H1 (cell line): ENCODE measurements at regions not wholly inside any gene's neighbourhood (a gene's known extent, or its start where the extent isn't known, plus 50 kb on each side); places are given as distances from the start of the nearest gene placed in this dataset.

ENCODE experiments used
- CTCF ChIA-PET: fragments of 300-600 bp; sonication (Branson Sonifier 250); formaldehyde crosslinking; loops from one replicate; lab custom pipeline; 2021; ENCODE audit not compliant: partially characterized antibody; lab: Charles Lee
- POLR2A ChIA-PET: fragments of 300-600 bp; sonication (Branson Sonifier 250); formaldehyde crosslinking; loops from one replicate; lab custom pipeline; 2021; ENCODE audit warnings: inconsistent platforms; ENCODE audit not compliant: partially characterized antibody; lab: Charles Lee
- DNase-seq, 2 experiments: peaks; one replicate each; pipeline versions ENCODE4 v3.0.0 to v3.0.0-alpha.2; 2010 to 2022; ENCODE audit warnings: low spot score in 2 of 2, low read depth in 1 of 2, mixed read lengths in 1 of 2
- FAIRE-seq: peaks from 2 replicates; lab custom pipeline; 2011; peaks lifted over from hg19 to GRCh38; lab: Jason Lieb, UNC
- H2AFZ ChIP-seq: 2 replicates; pipeline ENCODE4 v1.8.1; 2012; ENCODE audit warnings: low read length, inconsistent platforms
- H2AK5ac ChIP-seq: 2 replicates; pipeline ENCODE4 v1.6.1; 2013; ENCODE audit warnings: low read depth, low read length
- H2BK120ac ChIP-seq: replicated peaks from 2 replicates; pipeline ENCODE3; 2013; ENCODE audit warnings: low read depth, low read length, inconsistent platforms
- H2BK12ac ChIP-seq: 2 replicates; pipeline ENCODE4 v1.6.1; 2013; ENCODE audit warnings: low read depth, low read length
- H2BK15ac ChIP-seq: 2 replicates; pipeline ENCODE4 v1.6.1; 2013; ENCODE audit warnings: low read length
- H2BK20ac ChIP-seq: 2 replicates; pipeline ENCODE4 v1.6.1; 2013; ENCODE audit warnings: low read length
- H2BK5ac ChIP-seq: 2 replicates; pipeline ENCODE4 v1.6.1; 2013; ENCODE audit warnings: low read depth, low read length
- H3K14ac ChIP-seq: 2 replicates; pipeline ENCODE4 v1.6.1; 2013; ENCODE audit warnings: inconsistent platforms; ENCODE audit not compliant: insufficient read length
- H3K18ac ChIP-seq: 2 replicates; pipeline ENCODE4 v1.6.1; 2013; ENCODE audit warnings: low read length; ENCODE audit errors: extremely low read depth
- H3K23ac ChIP-seq: 2 replicates; pipeline ENCODE4 v1.6.1; 2013; ENCODE audit warnings: inconsistent platforms; ENCODE audit not compliant: insufficient read length
- H3K23me2 ChIP-seq: 2 replicates; pipeline ENCODE4 v1.6.1; 2013; ENCODE audit warnings: low read depth, low read length
- H3K27ac ChIP-seq: 2 replicates; pipeline ENCODE4 v1.6.1; 2011; ENCODE audit warnings: low read depth, low read length, inconsistent platforms
- H3K27me3 ChIP-seq, 4 experiments: replicated peaks in 1 of 4; 1 replicate in 1 of 4; 2 replicates in 3 of 4; pipeline versions ENCODE4 v1.6.1 to v1.8.1; 2011 to 2013; ENCODE audit warnings: low read length in 3 of 4, mild to moderate bottlenecking in 3 of 4, inconsistent platforms in 2 of 4, mixed read lengths in 2 of 4, moderate library complexity in 1 of 4; ENCODE audit not compliant: control insufficient read depth in 3 of 4, insufficient read depth in 3 of 4; ENCODE audit errors: extremely low read depth in 1 of 4
- H3K36me3 ChIP-seq, 4 experiments: 2 replicates each; pipeline versions ENCODE4 v1.6.1 to v1.8.1; 2011 to 2013; ENCODE audit warnings: mild to moderate bottlenecking in 4 of 4, low read length in 3 of 4, moderate library complexity in 2 of 4, control low read depth in 1 of 4, inconsistent platforms in 1 of 4; ENCODE audit not compliant: insufficient read depth in 4 of 4, control insufficient read depth in 2 of 4
- H3K4ac ChIP-seq: replicated peaks from 2 replicates; pipeline ENCODE3; 2013; ENCODE audit warnings: low read length, low read depth, mixed read lengths, inconsistent platforms; ENCODE audit not compliant: insufficient read length
- H3K4me1 ChIP-seq, 4 experiments: replicated peaks in 1 of 4; 1 replicate in 1 of 4; 2 replicates in 3 of 4; pipeline versions ENCODE4 v1.6.1 to v1.8.1; 2011 to 2013; ENCODE audit warnings: low read length in 3 of 4, inconsistent platforms in 2 of 4, mixed read lengths in 1 of 4; ENCODE audit not compliant: insufficient read depth in 4 of 4, control insufficient read depth in 3 of 4
- H3K4me2 ChIP-seq, 2 experiments: 2 replicates each; pipeline versions ENCODE4 v1.6.1 to v1.8.1; 2011 to 2013; ENCODE audit warnings: low read depth in 2 of 2, low read length in 2 of 2, control low read depth in 1 of 2, inconsistent platforms in 1 of 2, mild to moderate bottlenecking in 1 of 2; ENCODE audit not compliant: insufficient read depth in 1 of 2
- H3K4me3 ChIP-seq, 4 experiments: fragments of 200-600, 300-600 bp in 1 of 4; sonication (generic), shearing (Covaris generic), sonication (Bioruptor Twin) in 1 of 4; 2 replicates each; pipeline versions ENCODE4 v1.5.1 to v1.8.1; 2011 to 2016; ENCODE audit warnings: low read length in 4 of 4, low read depth in 3 of 4, control low read depth in 2 of 4, inconsistent platforms in 2 of 4, mild to moderate bottlenecking in 2 of 4, mixed read lengths in 1 of 4, moderate library complexity in 1 of 4; ENCODE audit not compliant: insufficient read depth in 2 of 4; ENCODE audit errors: extremely low read depth in 1 of 4
- H3K56ac ChIP-seq: replicated peaks from 2 replicates; pipeline ENCODE3; 2013; ENCODE audit warnings: low read depth, mild to moderate bottlenecking, mixed read lengths, low read length, inconsistent platforms; ENCODE audit not compliant: insufficient read length
- H3K79me1 ChIP-seq: 2 replicates; pipeline ENCODE4 v1.6.1; 2013; ENCODE audit warnings: low read depth, low read length, control low read depth
- H3K79me2 ChIP-seq, 2 experiments: 2 replicates each; pipeline versions ENCODE4 v1.6.1 to v1.8.1; 2012 to 2013; ENCODE audit warnings: low read length in 2 of 2, mild to moderate bottlenecking in 2 of 2, inconsistent platforms in 1 of 2; ENCODE audit not compliant: insufficient read depth in 2 of 2, control insufficient read depth in 1 of 2
- H3K9ac ChIP-seq, 4 experiments: replicated peaks in 1 of 4; 1 replicate in 1 of 4; 2 replicates in 3 of 4; pipeline versions ENCODE4 v1.6.1 to v1.8.1; 2011 to 2013; ENCODE audit warnings: low read depth in 3 of 4, low read length in 3 of 4, control low read depth in 2 of 4, mild to moderate bottlenecking in 2 of 4, moderate library complexity in 2 of 4, inconsistent platforms in 1 of 4; ENCODE audit errors: extremely low read depth in 1 of 4
- H3K9me3 ChIP-seq, 2 experiments: 2 replicates each; pipeline versions ENCODE4 v1.6.1 to v1.8.1; 2012 to 2013; ENCODE audit warnings: mild to moderate bottlenecking in 2 of 2, moderate library complexity in 2 of 2, control low read depth in 1 of 2, inconsistent platforms in 1 of 2, low read depth in 1 of 2, low read length in 1 of 2, mixed read lengths in 1 of 2; ENCODE audit not compliant: insufficient read depth in 2 of 2
- H4K20me1 ChIP-seq, 2 experiments: replicated peaks in 1 of 2; 2 replicates each; pipeline versions ENCODE3 to v1.8.1; 2011 to 2013; ENCODE audit warnings: inconsistent platforms in 2 of 2, low read length in 2 of 2, mild to moderate bottlenecking in 1 of 2; ENCODE audit not compliant: insufficient read depth in 2 of 2, control insufficient read depth in 1 of 2
- H4K5ac ChIP-seq: 2 replicates; pipeline ENCODE4 v1.6.1; 2013; ENCODE audit warnings: low read length, low read depth, mixed read lengths, inconsistent platforms; ENCODE audit not compliant: insufficient read length
- H4K8ac ChIP-seq: 2 replicates; pipeline ENCODE4 v1.8.0; 2013; ENCODE audit warnings: mild to moderate bottlenecking, moderate library complexity, low read length, inconsistent platforms; ENCODE audit not compliant: insufficient read depth; ENCODE audit errors: extremely low read depth
- H4K91ac ChIP-seq: replicated peaks from 2 replicates; pipeline ENCODE3; 2013; ENCODE audit warnings: low read length, mixed read lengths, inconsistent platforms; ENCODE audit not compliant: insufficient read length
- ASH2L ChIP-seq: fragments of 200-600, 300-600 bp; sonication (generic); IDR thresholded peaks from one replicate; pipeline ENCODE4 v1.7.1; 2017; ENCODE audit warnings: low read length
- CBX5 ChIP-seq: fragments of 300-800, 300-1000 bp; sonication (generic); IDR thresholded peaks from 2 replicates; pipeline ENCODE4 v1.7.1; 2016; ENCODE audit warnings: antibody characterized with exemption, low read length, low read depth
- CEBPB ChIP-seq: IDR thresholded peaks from 2 replicates; pipeline ENCODE4 v1.6.1; 2012; ENCODE audit warnings: low read depth, low read length
- CHD1 ChIP-seq: IDR thresholded peaks from 2 replicates; pipeline ENCODE4 v1.6.1; 2012; ENCODE audit warnings: low read depth, low read length, improper control_type of control experiment
- RNF2 ChIP-seq: fragments of 200-900, 300-1000 bp; sonication (generic); IDR thresholded peaks from 2 replicates; pipeline ENCODE4 v1.7.1; 2016; ENCODE audit warnings: borderline replicate concordance, low read depth, mild to moderate bottlenecking, antibody characterized with exemption, low read length; ENCODE audit not compliant: poor library complexity, severe bottlenecking; ENCODE audit errors: missing control alignments
- SAP30 ChIP-seq: fragments of 300-600 bp; sonication (generic); IDR thresholded peaks from 2 replicates; pipeline ENCODE4 v1.7.1; 2012; ENCODE audit warnings: low read length, moderate library complexity, mild to moderate bottlenecking, inconsistent platforms; ENCODE audit not compliant: insufficient read depth, insufficient replicate concordance
- SRF ChIP-seq: IDR thresholded peaks from 2 replicates; pipeline ENCODE4 v1.6.1; 2011; ENCODE audit warnings: mild to moderate bottlenecking, low read depth, low read length, moderate library complexity
- TAF1 ChIP-seq: IDR thresholded peaks from 2 replicates; pipeline ENCODE4 v1.6.1; 2011; ENCODE audit warnings: mild to moderate bottlenecking, low read depth, low read length
- TAF7 ChIP-seq: optimal IDR thresholded peaks from 2 replicates; pipeline ENCODE3; 2011; ENCODE audit warnings: low read depth, mild to moderate bottlenecking, inconsistent platforms, low read length, moderate library complexity, borderline replicate concordance
- WGBS, 2 experiments: shearing (Covaris generic) in 1 of 2; methylation state at CpG; one replicate each; pipeline versions ENCODE4 v1.1.6 to v1.1.7; 2013 to 2015; ENCODE audit warnings: low lambda C conversion rate in 2 of 2, mixed read lengths in 2 of 2, inconsistent platforms in 1 of 2, low coverage in 1 of 2, missing lambda C conversion rate in 1 of 2; ENCODE audit not compliant: insufficient replicate concordance in 2 of 2, insufficient coverage in 1 of 2, insufficient read length in 1 of 2; ENCODE audit errors: extremely low coverage in 1 of 2, missing lambda C conversion rate in 1 of 2; 5-methylcytosine and 5-hydroxymethylcytosine counted together

- H3K23ac ChIP-seq, result no peak overlapping the region
- H4K91ac ChIP-seq, result no peak overlapping the region
- no peak overlapping the region for H4K8ac ChIP-seq
- no peaks in the 10 kb centered on the region for H4K20me1 ChIP-seq
- no peak overlapping the region for H4K5ac ChIP-seq
- H3K18ac ChIP-seq, result no peak overlapping the region
- no peak overlapping the region for H3K4ac ChIP-seq
- H2BK12ac ChIP-seq, result no peak overlapping the region
- H3K36me3 ChIP-seq, result no peaks in the 10 kb centered on the region
- no peaks in the 10 kb centered on the region for H3K23me2 ChIP-seq
- ChIA-PET POLR2A (no interaction called here), CTCF (no interaction called here)
- no peak overlapping the region for H2BK5ac ChIP-seq
- H2AK5ac ChIP-seq, result no peak overlapping the region
- TF ChIP-seq SAP30 (no peak), CEBPB (no peak), TAF1 (no peak), CBX5 (no peak), ASH2L (no peak), RNF2 (no peak), CHD1 (no peak), TAF7 (no peak), SRF (no peak)
- H3K4me2 ChIP-seq, result no peak overlapping the region
- no peak for DNase-seq
- no peak overlapping the region for H3K4me3 ChIP-seq
- no peak overlapping the region for H3K9ac ChIP-seq
- no peak overlapping the region for H2BK20ac ChIP-seq
- H2BK15ac ChIP-seq, result no peak overlapping the region
- no peak overlapping the region for H2BK120ac ChIP-seq
- H3K79me1 ChIP-seq, result no peaks in the 10 kb centered on the region
- H3K79me2 ChIP-seq, result no peaks in the 10 kb centered on the region
- no peak overlapping the region for H3K14ac ChIP-seq
- WGBS, 2 experiments, result 88% methylated on average over 2 of the region's 2 CpGs; no CpG with 5 or more reads in 1 of the 2 experiments
- H3K9me3 ChIP-seq, result no peaks in the 10 kb centered on the region
- H2AFZ ChIP-seq, result no peak overlapping the region
- H3K27ac ChIP-seq, result no peak overlapping the region
- H3K4me1 ChIP-seq, result no peaks in the 10 kb centered on the region
- no peak for FAIRE-seq
- H3K27me3 ChIP-seq, result no peaks in the 10 kb centered on the region
- H3K56ac ChIP-seq, result no peak overlapping the region
Measured at GRCh38 chr7:16178092-16178491, 243.2 kb downstream of the CRPPA start.
